ENCODE measurements at regions not wholly inside any gene's neighbourhood (a gene's known extent, or its start where the extent isn't known, plus 50 kb on each side); places are given as distances from the start of the nearest gene placed in this dataset.

GRCh38 chr11:104588970-104589369, 309.3 kb downstream of the CASP12 start:
- DNase-seq (ENCODE audit: low spot score): no peak

- no peak for DNase-seq (ENCODE audit: low spot score)
Measured at GRCh38 chr11:104588446-104588845, 309.8 kb downstream of the CASP12 start.

- DNase-seq (ENCODE audit: low spot score): no peak
Measured at GRCh38 chr11:104584823-104585222, 313.4 kb downstream of the CASP12 start.

GRCh38 chr11:104583857-104584256, 314.4 kb downstream of the CASP12 start:
- DNase-seq (ENCODE audit: low spot score): no peak

GRCh38 chr11:104582431-104582830, 315.8 kb downstream of the CASP12 start:
- DNase-seq (ENCODE audit: low spot score): no peak

GRCh38 chr11:104581246-104581980, 316.8 kb downstream of the CASP12 start:
- DNase-seq (ENCODE audit: low spot score): no peak

GRCh38 chr11:104573441-104573990, 324.7 kb downstream of the CASP12 start:
- DNase-seq (ENCODE audit: low spot score): no peak

GRCh38 chr11:104572279-104572678, 326.0 kb downstream of the CASP12 start:
- no peak for DNase-seq (ENCODE audit: low spot score)

GRCh38 chr11:104570078-104570701, 328.1 kb downstream of the CASP12 start:
- DNase-seq (ENCODE audit: low spot score): no peak

GRCh38 chr11:104565583-104565961, 332.7 kb downstream of the CASP12 start:
- DNase-seq (ENCODE audit: low spot score): no peak

- no peak for DNase-seq (ENCODE audit: low spot score)
Measured at GRCh38 chr11:104564921-104565582, 333.2 kb downstream of the CASP12 start.

- DNase-seq (ENCODE audit: low spot score): no peak
Measured at GRCh38 chr11:104556606-104557301, 341.5 kb downstream of the CASP12 start.

- DNase-seq (ENCODE audit: low spot score): no peak
Measured at GRCh38 chr11:104549019-104549418, 349.2 kb downstream of the CASP12 start.

GRCh38 chr11:104547996-104548661, 350.1 kb downstream of the CASP12 start:
- DNase-seq (ENCODE audit: low spot score): no peak

GRCh38 chr11:104546501-104546900, 351.8 kb downstream of the CASP12 start:
- no peak for DNase-seq (ENCODE audit: low spot score)

GRCh38 chr11:104541701-104542100, 356.6 kb downstream of the CASP12 start:
- DNase-seq (ENCODE audit: low spot score): no peak

- DNase-seq (ENCODE audit: low spot score): no peak
Measured at GRCh38 chr11:104538313-104538712, 359.9 kb downstream of the CASP12 start.

GRCh38 chr11:104534278-104534677, 364.0 kb downstream of the CASP12 start:
- DNase-seq (ENCODE audit: low spot score): no peak

GRCh38 chr11:104531894-104532293, 366.4 kb downstream of the CASP12 start:
- no peak for DNase-seq (ENCODE audit: low spot score)

- DNase-seq (ENCODE audit: low spot score): peak; percentile 26
Measured at GRCh38 chr11:104531075-104531474, 367.1 kb upstream of the PDGFD start.

GRCh38 chr11:104529906-104530305, 366.0 kb upstream of the PDGFD start:
- DNase-seq (ENCODE audit: low spot score): no peak

GRCh38 chr11:104529213-104529612, 365.3 kb upstream of the PDGFD start:
- DNase-seq (ENCODE audit: low spot score): no peak
